AG09309 (cell line): ENCODE measurements at regions not wholly inside any gene's neighbourhood (a gene's known extent, or its start where the extent isn't known, plus 50 kb on each side); places are given as distances from the start of the nearest gene placed in this dataset.

Experiments used
- DNase-seq: peaks from one replicate; pipeline ENCODE4 v3.0.0-alpha.2; 2010; ENCODE audit warnings: low read depth
- H3K4me3 ChIP-seq: 2 replicates; pipeline ENCODE4 v1.5.1; 2011; ENCODE audit warnings: mild to moderate bottlenecking, low read depth, low read length, moderate library complexity; ENCODE audit not compliant: control insufficient read depth
- TF ChIP-seq, protein P1 (sequence below): IDR thresholded peaks from 2 replicates; pipeline ENCODE4 v1.5.1; 2011; ENCODE audit warnings: mild to moderate bottlenecking, low read depth, low read length, inconsistent platforms; ENCODE audit not compliant: insufficient read depth, control insufficient read depth; ENCODE audit errors: missing control alignments

DNA sequence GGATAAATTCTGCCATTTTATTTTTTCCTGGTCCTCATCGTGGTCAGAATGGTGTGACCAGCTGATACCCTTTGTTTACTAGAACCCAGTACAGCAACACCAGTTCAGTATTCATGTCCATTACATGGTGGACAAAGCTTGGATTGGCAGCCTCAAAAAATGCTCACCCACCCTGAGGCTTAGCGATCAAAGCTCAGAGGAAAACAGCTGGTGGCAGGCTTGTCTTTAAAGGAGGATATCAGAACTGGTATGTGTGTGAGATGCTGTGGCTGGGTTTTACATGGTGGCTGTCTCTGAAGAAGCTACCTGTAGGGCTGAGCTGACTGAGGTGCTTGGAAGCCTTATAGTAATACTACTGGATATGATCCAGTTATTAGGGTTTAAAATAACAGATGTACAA is 471.1 kb upstream of the MEX3C start:
- DNase-seq, result no peak
- TF ChIP-seq, protein P1, sequence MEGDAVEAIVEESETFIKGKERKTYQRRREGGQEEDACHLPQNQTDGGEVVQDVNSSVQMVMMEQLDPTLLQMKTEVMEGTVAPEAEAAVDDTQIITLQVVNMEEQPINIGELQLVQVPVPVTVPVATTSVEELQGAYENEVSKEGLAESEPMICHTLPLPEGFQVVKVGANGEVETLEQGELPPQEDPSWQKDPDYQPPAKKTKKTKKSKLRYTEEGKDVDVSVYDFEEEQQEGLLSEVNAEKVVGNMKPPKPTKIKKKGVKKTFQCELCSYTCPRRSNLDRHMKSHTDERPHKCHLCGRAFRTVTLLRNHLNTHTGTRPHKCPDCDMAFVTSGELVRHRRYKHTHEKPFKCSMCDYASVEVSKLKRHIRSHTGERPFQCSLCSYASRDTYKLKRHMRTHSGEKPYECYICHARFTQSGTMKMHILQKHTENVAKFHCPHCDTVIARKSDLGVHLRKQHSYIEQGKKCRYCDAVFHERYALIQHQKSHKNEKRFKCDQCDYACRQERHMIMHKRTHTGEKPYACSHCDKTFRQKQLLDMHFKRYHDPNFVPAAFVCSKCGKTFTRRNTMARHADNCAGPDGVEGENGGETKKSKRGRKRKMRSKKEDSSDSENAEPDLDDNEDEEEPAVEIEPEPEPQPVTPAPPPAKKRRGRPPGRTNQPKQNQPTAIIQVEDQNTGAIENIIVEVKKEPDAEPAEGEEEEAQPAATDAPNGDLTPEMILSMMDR, result no peak
- no peak overlapping the region for H3K4me3 ChIP-seq

DNA sequence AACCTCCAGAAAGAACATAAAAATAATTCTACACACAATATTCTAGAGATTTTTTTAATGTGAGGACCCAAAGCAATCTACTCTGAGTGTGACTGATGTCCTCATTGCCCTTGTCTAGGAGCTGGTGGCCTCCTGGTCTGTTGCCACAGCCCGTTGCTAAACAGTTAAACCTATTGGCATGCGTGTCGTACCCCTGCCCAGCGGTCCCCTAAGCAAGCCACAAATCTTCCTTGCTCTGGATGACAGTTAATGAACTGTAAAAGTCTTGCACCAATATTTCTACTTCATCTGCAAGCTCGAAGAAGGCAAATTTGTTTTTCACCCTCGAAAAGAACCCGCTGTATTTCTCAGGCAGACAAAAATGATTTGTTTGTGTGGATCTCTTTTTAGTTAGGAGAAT is 489.1 kb upstream of the MEX3C start:
- TF ChIP-seq, protein P1, result no peak
- DNase-seq, result no peak
- no peak overlapping the region for H3K4me3 ChIP-seq

DNA sequence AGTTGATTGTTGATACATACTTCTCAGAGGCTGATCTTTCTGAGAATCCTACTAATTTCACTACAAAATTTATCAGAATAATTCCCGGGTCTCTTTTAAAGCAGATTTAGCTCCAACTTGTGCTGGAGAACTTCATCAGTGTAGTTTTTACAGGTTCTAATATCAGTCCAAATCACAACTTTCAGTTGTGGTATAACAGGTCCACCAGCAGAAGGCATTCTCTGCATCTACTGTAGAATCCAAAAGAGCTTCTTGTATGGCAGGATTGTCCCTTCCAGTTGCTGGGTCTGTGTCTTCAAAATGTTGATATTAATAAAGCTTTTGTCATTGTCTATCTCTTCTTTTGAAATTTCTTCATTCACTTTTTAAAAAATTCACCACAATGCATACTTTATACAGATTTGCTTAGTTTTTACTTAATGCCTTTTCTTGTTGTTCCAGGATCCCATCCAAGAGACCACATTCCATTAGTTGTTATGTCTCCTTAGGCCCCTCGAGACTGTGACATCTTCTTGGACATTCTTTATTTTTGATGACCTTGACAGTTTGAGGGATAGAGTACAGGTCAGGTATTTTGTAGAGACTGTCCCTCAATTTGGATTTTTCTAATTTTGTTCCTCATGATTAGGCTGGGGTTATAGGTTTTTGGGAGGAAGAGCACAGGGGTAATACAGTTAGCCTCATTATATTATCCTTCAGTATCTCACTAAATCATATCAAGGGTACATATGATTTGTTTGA is 490.5 kb upstream of the MEX3C start:
- TF ChIP-seq, protein P1, result no peak
- no peak overlapping the region for H3K4me3 ChIP-seq
- DNase-seq, result no peak

DNA sequence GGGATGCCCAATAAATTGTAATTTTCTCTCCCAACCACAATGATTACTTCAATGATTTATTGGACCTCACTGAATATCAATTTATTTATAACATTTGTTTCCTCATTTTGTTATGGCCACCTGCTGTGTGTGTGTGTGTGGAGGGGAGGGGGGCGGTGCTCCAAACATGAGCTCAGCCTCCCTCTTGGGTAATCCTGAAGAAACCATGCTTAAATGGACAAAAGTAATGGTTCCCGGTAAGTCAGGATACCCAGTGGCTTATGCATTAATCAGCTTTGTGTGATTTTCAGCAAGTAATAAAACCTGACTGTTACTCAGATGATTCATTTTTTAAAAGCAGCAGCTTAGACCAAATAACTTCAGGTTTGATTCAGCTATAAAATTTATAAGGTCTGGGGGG is 495.1 kb upstream of the MEX3C start:
- no peak for DNase-seq
- TF ChIP-seq, protein P1, result no peak
- H3K4me3 ChIP-seq, result no peak overlapping the region

DNA sequence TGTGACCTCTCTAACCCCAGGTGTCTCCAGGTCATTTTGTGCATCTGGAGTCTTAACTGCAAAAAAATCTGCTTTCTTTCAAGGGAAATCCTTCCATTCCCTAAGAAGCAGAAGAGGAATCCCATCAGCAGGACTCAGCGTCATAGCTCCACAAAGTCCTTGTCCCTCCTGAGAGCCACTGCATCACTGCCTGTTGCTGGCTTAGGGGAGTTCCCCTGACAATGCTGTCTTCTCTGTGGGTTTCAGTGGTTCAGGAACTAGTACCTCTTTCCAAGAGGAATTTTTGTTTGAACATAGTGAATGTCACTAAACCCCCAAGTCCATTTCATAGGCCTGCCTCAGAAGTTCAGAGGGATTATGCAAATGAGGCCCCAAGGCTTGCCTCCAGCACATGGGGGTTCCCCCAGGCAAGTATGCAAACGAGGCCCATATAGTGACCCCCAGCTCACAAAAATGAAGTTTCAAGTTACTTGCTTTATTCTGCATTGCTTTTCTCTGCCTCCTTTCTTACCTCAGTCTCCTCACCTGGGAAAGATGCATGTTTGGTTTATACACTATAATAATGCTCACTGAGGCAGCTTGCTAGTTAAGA is 513.9 kb upstream of the MEX3C start:
- DNase-seq, result no peak
- TF ChIP-seq, protein P1, result no peak
- H3K4me3 ChIP-seq, result no peak overlapping the region

DNA sequence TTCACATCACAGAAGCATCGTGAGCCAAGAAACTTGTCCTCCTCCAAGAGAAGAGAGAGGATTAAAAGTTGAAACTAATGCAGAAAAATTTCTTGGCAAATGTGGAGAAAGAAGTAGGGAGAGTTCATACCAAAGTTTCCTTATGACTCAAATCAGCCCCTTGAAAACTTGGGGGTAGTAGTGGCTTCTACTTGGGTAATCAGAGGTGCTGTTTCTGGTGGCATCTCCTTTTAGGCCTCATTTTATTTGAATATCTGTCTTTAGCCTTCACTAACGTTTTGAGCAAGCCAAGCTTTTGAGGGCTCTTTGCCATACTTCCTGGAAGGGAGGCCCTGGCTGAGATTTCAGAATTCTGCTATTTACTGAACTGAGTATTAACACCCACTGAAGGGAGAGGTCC is 515.3 kb upstream of the MEX3C start:
- TF ChIP-seq, protein P1, result no peak
- no peak overlapping the region for H3K4me3 ChIP-seq
- DNase-seq, result no peak
